Colonic mucosa (tissue), 4 donors: ENCODE measurements at regions not wholly inside any gene's neighbourhood (a gene's known extent, or its start where the extent isn't known, plus 50 kb on each side); places are given as distances from the start of the nearest gene placed in this dataset.
"Not testable (repeated sequence)": the region's sequence is repeated elsewhere in the genome, so short reads cannot be mapped to it uniquely, and the experiment has no call there.

Source experiments
- DNase-seq: peaks from one replicate; pipeline ENCODE4 v3.0.0-alpha.2; 2020
- H3K27ac ChIP-seq: fragments of 200-600 bp; one replicate; pipeline ENCODE4 v1.8.0; 2021
- H3K27me3 ChIP-seq: fragments of 200-600 bp; one replicate; pipeline ENCODE4 v1.8.0; 2021
- H3K36me3 ChIP-seq: fragments of 200-600 bp; one replicate; pipeline ENCODE4 v1.8.0; 2021
- H3K4me1 ChIP-seq: fragments of 200-600 bp; one replicate; pipeline ENCODE4 v1.8.0; 2021; ENCODE audit warnings: mild to moderate bottlenecking
- H3K4me3 ChIP-seq: fragments of 200-600 bp; one replicate; pipeline ENCODE4 v1.8.0; 2021
- H3K9ac ChIP-seq, 2 donors: one replicate each; pipeline ENCODE4 v1.7.0; 2013; ENCODE audit warnings: control low read depth in 2 of 2, low read depth in 2 of 2, low read length in 2 of 2
- H3K9me3 ChIP-seq: fragments of 200-600 bp; one replicate; pipeline ENCODE4 v1.8.0; 2021
- intact Hi-C: fragments of 100-400 bp; cut with DNase I; formaldehyde crosslinking; loops from one replicate; pipeline ENCODE4 v1.14.1; 2022
- TF ChIP-seq, protein P1 (sequence below): fragments of 200-600 bp; IDR thresholded peaks from one replicate; pipeline ENCODE4 v1.8.0; 2022; ENCODE audit warnings: antibody characterized with exemption, mild to moderate bottlenecking
- donor health status: healthy.
- donor health status: DM: no; HTN: no; CAD: no.
- donor health status: DM: no; HTN: no; CAD: no.

DNA sequence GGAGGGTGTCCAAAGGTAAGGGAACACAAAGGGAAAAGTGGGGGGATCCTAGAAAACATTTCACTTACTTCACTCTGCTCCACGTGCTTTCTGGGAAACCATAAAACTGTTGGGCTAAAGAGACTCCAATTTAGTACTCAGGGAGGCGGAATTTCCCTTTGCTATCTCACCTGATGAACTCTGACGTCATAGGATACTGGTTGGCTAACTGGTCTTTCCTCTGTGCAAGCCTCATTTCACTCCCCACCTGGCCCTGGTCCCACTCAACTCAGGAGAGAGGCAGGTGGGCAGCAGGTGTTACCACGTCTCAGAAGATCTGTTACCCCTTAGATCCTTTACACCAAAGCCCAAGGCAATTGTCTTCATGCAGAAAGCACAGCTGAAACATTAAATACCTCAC is 51.8 kb upstream of the PMAIP1 start:
- H3K4me1 ChIP-seq: peaks cover 6% of the 10 kb centered on the region
- H3K4me3 ChIP-seq: no peak overlapping the region
- no peak overlapping the region for H3K9ac ChIP-seq
- no peak overlapping the region for H3K27ac ChIP-seq
- no peaks in the 10 kb centered on the region for H3K36me3 ChIP-seq
- H3K9me3 ChIP-seq: no peaks in the 10 kb centered on the region
- DNase-seq: no peak
- no peaks in the 10 kb centered on the region for H3K27me3 ChIP-seq
- TF ChIP-seq, protein P1, sequence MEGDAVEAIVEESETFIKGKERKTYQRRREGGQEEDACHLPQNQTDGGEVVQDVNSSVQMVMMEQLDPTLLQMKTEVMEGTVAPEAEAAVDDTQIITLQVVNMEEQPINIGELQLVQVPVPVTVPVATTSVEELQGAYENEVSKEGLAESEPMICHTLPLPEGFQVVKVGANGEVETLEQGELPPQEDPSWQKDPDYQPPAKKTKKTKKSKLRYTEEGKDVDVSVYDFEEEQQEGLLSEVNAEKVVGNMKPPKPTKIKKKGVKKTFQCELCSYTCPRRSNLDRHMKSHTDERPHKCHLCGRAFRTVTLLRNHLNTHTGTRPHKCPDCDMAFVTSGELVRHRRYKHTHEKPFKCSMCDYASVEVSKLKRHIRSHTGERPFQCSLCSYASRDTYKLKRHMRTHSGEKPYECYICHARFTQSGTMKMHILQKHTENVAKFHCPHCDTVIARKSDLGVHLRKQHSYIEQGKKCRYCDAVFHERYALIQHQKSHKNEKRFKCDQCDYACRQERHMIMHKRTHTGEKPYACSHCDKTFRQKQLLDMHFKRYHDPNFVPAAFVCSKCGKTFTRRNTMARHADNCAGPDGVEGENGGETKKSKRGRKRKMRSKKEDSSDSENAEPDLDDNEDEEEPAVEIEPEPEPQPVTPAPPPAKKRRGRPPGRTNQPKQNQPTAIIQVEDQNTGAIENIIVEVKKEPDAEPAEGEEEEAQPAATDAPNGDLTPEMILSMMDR: no peak
- intact Hi-C loops: no loop called here

DNA sequence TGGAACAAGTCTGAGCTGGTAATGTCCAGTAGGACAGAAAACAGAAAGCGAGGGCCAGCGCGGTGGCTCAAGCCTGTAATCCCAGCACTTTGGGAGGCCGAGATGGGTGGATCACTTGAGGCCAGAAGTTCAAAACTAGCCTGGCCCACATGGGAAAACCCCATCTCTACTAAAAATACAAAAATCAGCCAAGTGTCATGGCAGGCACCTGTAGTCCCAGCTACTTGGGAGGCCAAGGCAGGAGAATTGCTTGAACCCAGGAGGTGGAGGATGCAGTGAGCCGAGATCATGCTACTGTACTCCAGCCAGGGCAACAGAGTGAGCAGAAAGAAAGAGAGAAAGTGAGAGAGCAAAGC is 52.3 kb upstream of the PMAIP1 start:
- H3K9ac ChIP-seq, DNase-seq, H3K27me3 ChIP-seq, H3K9me3 ChIP-seq, H3K36me3 ChIP-seq, H3K4me1 ChIP-seq, H3K4me3 ChIP-seq, intact Hi-C loops: not testable (repeated sequence)
- peak overlapping the region; percentile 45 for H3K27ac ChIP-seq

DNA sequence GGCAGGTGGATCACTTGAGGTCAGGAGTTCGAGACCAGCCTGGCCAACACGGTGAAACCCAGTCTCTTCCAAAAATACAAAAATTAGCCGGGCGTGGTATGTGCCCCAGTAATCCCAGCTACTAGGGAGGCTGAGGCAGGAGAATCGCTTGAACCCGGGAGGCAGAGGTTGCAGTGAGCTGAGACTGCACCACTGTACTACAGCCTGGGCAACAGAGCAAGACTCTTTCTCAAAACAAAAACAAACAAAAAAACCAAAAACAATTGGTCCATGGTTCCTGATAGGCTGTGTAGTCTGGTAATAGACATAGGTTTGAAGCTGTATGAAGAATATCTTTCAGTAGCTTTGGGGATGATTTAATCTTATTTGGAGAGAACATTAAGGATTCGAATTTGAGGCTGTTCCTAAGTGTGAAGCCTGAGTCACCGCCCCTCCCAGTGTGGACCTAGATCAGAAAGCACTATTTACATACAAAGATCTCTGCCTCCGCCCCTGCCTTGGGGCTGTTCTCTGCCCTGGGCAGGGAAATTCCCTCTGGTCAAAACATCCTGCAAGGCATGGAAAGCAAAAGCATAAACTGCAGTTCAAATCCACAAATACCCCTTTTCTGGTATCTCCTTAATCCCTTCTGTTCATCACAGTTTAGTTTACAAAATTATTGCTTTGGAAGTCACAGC is 52.8 kb upstream of the PMAIP1 start:
- TF ChIP-seq, protein P1: no peak
- no peaks in the 10 kb centered on the region for H3K36me3 ChIP-seq
- H3K4me3 ChIP-seq: no peak overlapping the region
- peak overlapping the region; percentile 45 for H3K27ac ChIP-seq
- DNase-seq: peak; percentile 73
- H3K9ac ChIP-seq: no peak overlapping the region
- peaks cover 6% of the 10 kb centered on the region for H3K4me1 ChIP-seq
- no peaks in the 10 kb centered on the region for H3K27me3 ChIP-seq
- H3K9me3 ChIP-seq: no peaks in the 10 kb centered on the region
- intact Hi-C loops: no loop called here

DNA sequence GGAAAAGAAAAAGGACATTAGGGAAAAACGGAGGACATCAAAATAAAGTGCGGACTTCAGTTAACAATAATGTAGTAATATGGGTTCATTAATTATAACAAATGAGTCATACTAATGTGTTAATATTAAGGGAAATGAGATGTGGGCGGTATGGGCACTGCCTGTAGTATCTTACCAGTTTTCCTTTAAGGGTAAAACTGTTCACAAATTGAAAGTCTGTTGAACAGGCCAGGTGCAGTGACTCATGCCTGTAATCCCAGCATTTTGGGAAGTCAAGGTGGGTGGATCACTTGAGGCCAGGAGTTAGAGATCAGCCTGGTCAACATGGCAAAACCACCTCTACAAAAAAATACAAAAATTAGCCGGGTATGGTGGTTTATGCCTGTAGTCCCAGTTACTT is 56.8 kb upstream of the PMAIP1 start:
- no peak for DNase-seq
- Histone ChIP-seq H3K9ac (no peak overlapping the region), H3K27me3 (no peaks in the 10 kb centered on the region), H3K4me3 (no peak overlapping the region), H3K36me3 (no peaks in the 10 kb centered on the region), H3K9me3 (no peaks in the 10 kb centered on the region), H3K27ac (no peak overlapping the region), H3K4me1 (peaks cover 6% of the 10 kb centered on the region)
- TF ChIP-seq, protein P1: no peak
- intact Hi-C loops: loop anchor here (5.0 kb wide), 1 partner anchor 64 kb away; no protein-coding TSS in a partner anchor

DNA sequence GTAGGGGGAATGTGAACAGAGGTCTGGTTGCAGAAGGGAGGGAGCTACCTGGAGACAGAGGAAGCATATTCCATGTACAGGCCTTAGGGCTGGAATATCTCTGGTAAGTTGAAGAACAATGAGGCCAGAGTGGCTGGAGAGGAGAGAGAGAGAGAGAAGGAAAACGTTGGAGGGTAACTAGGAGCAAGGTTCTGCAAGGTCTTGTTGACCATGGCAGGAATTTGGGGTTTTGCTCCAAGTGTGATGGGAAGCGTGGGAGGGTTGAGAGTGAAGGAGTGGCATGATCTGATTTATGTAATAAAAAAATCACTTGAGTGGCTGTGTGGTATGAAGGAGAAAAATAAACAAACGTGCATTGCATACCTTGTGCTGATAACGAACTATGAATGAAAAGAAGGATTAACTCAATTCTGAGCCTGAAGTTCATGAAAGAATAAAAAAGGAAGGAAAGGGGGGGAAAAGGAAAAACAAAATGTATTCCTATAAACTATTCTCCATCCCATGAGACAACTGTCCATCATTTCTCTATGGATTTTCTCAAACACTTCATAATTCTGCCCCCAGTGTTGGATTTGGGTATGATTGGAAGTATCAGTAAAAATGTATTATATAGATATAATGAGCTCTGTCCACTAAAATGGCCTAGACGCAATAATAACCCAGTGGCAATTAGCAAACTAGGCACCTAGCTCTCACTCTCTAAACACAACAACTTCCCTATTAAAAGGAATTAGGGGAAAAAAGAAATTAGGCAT is 59.7 kb upstream of the PMAIP1 start:
- DNase-seq: no peak
- H3K9ac ChIP-seq: no peak overlapping the region
- H3K4me1 ChIP-seq: no peaks in the 10 kb centered on the region
- H3K4me3 ChIP-seq: no peak overlapping the region
- no peaks in the 10 kb centered on the region for H3K27me3 ChIP-seq
- TF ChIP-seq, protein P1: no peak
- intact Hi-C loops: loop anchor here (5.0 to 10.0 kb wide), 3 partner anchors 67 to 705 kb away; no protein-coding TSS in a partner anchor
- H3K36me3 ChIP-seq: no peaks in the 10 kb centered on the region
- no peaks in the 10 kb centered on the region for H3K9me3 ChIP-seq
- H3K27ac ChIP-seq: no peak overlapping the region

DNA sequence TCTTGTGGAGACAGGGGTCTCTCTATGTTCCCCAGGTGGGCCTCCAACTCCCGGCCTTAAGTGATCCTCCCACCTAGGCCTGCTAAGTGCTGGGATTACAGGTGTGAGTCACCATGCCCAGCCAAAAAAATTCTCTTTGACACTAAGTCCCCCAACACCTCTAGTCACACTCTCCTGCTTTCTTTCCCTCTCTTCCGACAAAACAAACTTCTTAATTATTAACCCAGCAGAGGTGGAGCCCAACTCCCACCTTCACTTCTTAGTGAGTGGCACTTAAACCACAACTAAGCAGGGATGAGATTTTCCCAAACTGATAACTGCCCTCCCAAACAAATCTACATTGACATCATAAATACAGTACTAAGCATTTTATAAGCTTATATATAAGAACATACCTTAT is 60.5 kb upstream of the PMAIP1 start:
- H3K36me3 ChIP-seq: no peaks in the 10 kb centered on the region
- no peaks in the 10 kb centered on the region for H3K27me3 ChIP-seq
- H3K9me3 ChIP-seq: no peaks in the 10 kb centered on the region
- TF ChIP-seq, protein P1: no peak
- no peaks in the 10 kb centered on the region for H3K4me1 ChIP-seq
- H3K27ac ChIP-seq: no peak overlapping the region
- intact Hi-C loops: loop anchor here (5.0 to 10.0 kb wide), 2 partner anchors 148 to 706 kb away; no protein-coding TSS in a partner anchor
- no peak overlapping the region for H3K9ac ChIP-seq
- no peak for DNase-seq
- no peak overlapping the region for H3K4me3 ChIP-seq
